H9 (cell line): ENCODE measurements at regions not wholly inside any gene's neighbourhood (a gene's known extent, or its start where the extent isn't known, plus 50 kb on each side); places are given as distances from the start of the nearest gene placed in this dataset.

Source experiments
- DNase-seq: peaks from one replicate; pipeline ENCODE4 v3.0.0-alpha.2; 2017
- H2AFZ ChIP-seq: one replicate; pipeline ENCODE4 v1.6.1; 2013; ENCODE audit warnings: mild to moderate bottlenecking, low read length, control low read depth, moderate library complexity
- H2AK5ac ChIP-seq: 2 replicates; pipeline ENCODE4 v1.6.1; 2013; ENCODE audit warnings: low read length, control low read depth, mixed read lengths; ENCODE audit not compliant: insufficient read length
- H2BK120ac ChIP-seq: one replicate; pipeline ENCODE4 v1.6.1; 2013; ENCODE audit warnings: low read depth, mild to moderate bottlenecking, low read length, control low read depth, inconsistent platforms; ENCODE audit not compliant: poor library complexity, severe bottlenecking
- H2BK12ac ChIP-seq: 2 replicates; pipeline ENCODE4 v1.6.1; 2013; ENCODE audit warnings: low read length, control low read depth, mixed read lengths, low read depth; ENCODE audit not compliant: insufficient read length
- H2BK15ac ChIP-seq: 2 replicates; pipeline ENCODE4 v1.6.1; 2013; ENCODE audit warnings: low read depth, low read length, control low read depth
- H2BK20ac ChIP-seq: one replicate; pipeline ENCODE4 v1.6.1; 2013; ENCODE audit warnings: low read depth, mild to moderate bottlenecking, low read length, control low read depth, inconsistent platforms; ENCODE audit not compliant: poor library complexity, severe bottlenecking
- H2BK5ac ChIP-seq: 2 replicates; pipeline ENCODE4 v1.6.1; 2013; ENCODE audit warnings: low read length, control low read depth, mixed read lengths; ENCODE audit not compliant: insufficient read length
- H3K14ac ChIP-seq: 2 replicates; pipeline ENCODE4 v1.6.1; 2013; ENCODE audit warnings: low read length, control low read depth; ENCODE audit not compliant: insufficient read depth
- H3K18ac ChIP-seq: 2 replicates; pipeline ENCODE4 v1.6.1; 2013; ENCODE audit warnings: low read depth, mild to moderate bottlenecking, mixed read lengths, low read length, control low read depth; ENCODE audit not compliant: insufficient read length
- H3K23ac ChIP-seq: 2 replicates; pipeline ENCODE4 v1.6.1; 2013; ENCODE audit warnings: low read length, control low read depth, mixed read lengths, low read depth; ENCODE audit not compliant: insufficient read length
- H3K23me2 ChIP-seq: 2 replicates; pipeline ENCODE4 v1.6.1; 2013; ENCODE audit warnings: low read depth, mild to moderate bottlenecking, mixed read lengths, low read length, control low read depth; ENCODE audit not compliant: insufficient read length, poor library complexity, severe bottlenecking
- H3K27ac ChIP-seq: 2 replicates; pipeline ENCODE4 v1.5.1; 2013; ENCODE audit warnings: low read length, control low read depth, mixed read lengths, low read depth; ENCODE audit not compliant: insufficient read length
- H3K27me3 ChIP-seq: 2 replicates; pipeline ENCODE4 v1.6.1; 2013; ENCODE audit warnings: low read length, control low read depth, inconsistent platforms; ENCODE audit not compliant: insufficient read depth
- H3K4ac ChIP-seq: 2 replicates; pipeline ENCODE4 v1.6.1; 2013; ENCODE audit warnings: low read depth, mild to moderate bottlenecking, control low read depth, inconsistent platforms, low read length, moderate library complexity
- H3K4me1 ChIP-seq: 2 replicates; pipeline ENCODE4 v1.6.1; 2013; ENCODE audit warnings: low read length, control low read depth, inconsistent platforms; ENCODE audit not compliant: insufficient read depth
- H3K4me2 ChIP-seq: 2 replicates; pipeline ENCODE4 v1.6.1; 2013; ENCODE audit warnings: low read length, control low read depth, mixed read lengths; ENCODE audit not compliant: insufficient read length, insufficient read depth
- H3K56ac ChIP-seq: 2 replicates; pipeline ENCODE4 v1.6.1; 2013; ENCODE audit warnings: low read depth, mild to moderate bottlenecking, mixed read lengths, low read length, control low read depth; ENCODE audit not compliant: insufficient read length
- H3K79me1 ChIP-seq: 2 replicates; pipeline ENCODE4 v1.6.1; 2013; ENCODE audit warnings: low read depth, mild to moderate bottlenecking, moderate library complexity, low read length, control low read depth, inconsistent platforms; ENCODE audit not compliant: insufficient read depth, poor library complexity, severe bottlenecking
- H3K79me2 ChIP-seq: 2 replicates; pipeline ENCODE4 v1.6.1; 2013; ENCODE audit warnings: low read length, control low read depth, inconsistent platforms; ENCODE audit not compliant: insufficient read depth
- H3K9ac ChIP-seq: 2 replicates; pipeline ENCODE4 v1.6.1; 2013; ENCODE audit warnings: low read length, control low read depth, mixed read lengths; ENCODE audit not compliant: insufficient read length; ENCODE audit errors: extremely low read depth
- H3K9me3 ChIP-seq: one replicate; pipeline ENCODE4 v1.6.1; 2013; ENCODE audit warnings: low read depth, low read length, inconsistent platforms; ENCODE audit not compliant: control insufficient read depth
- H3T11ph ChIP-seq: one replicate; pipeline ENCODE4 v1.6.1; 2013; ENCODE audit warnings: mild to moderate bottlenecking, low read length, control low read depth, inconsistent platforms
- H4K20me1 ChIP-seq: one replicate; pipeline ENCODE4 v1.6.1; 2013; ENCODE audit not compliant: control insufficient read depth, insufficient read length, insufficient read depth
- H4K5ac ChIP-seq: 2 replicates; pipeline ENCODE4 v1.6.1; 2013; ENCODE audit warnings: low read depth, mild to moderate bottlenecking, mixed read lengths, low read length, control low read depth; ENCODE audit not compliant: insufficient read length
- H4K8ac ChIP-seq: replicated peaks from 2 replicates; pipeline ENCODE4 v1.6.1; 2013; ENCODE audit warnings: low read length, control low read depth, mixed read lengths, low read depth; ENCODE audit not compliant: insufficient read length
- H4K91ac ChIP-seq: 2 replicates; pipeline ENCODE4 v1.6.1; 2013; ENCODE audit warnings: low read depth, mild to moderate bottlenecking, moderate library complexity, mixed read lengths, low read length, control low read depth; ENCODE audit not compliant: insufficient read length
- H3K27ac Mint-ChIP-seq, 3 experiments: 2 replicates in 2 of 3; 3 replicates in 1 of 3; pipeline ENCODE4 v1.8.0; 2020 to 2021; ENCODE audit warnings: mixed read lengths in 3 of 3, mild to moderate bottlenecking in 1 of 3, moderate library complexity in 1 of 3
- H3K27me3 Mint-ChIP-seq: 2 replicates; pipeline ENCODE4 v1.8.0; 2021; ENCODE audit warnings: low read depth, mild to moderate bottlenecking, moderate library complexity, mixed read lengths
- H3K36me3 Mint-ChIP-seq, 3 experiments: 2 replicates in 2 of 3; 3 replicates in 1 of 3; pipeline ENCODE4 v1.8.0; 2020 to 2021; ENCODE audit warnings: low read depth in 3 of 3, mixed read lengths in 3 of 3; ENCODE audit not compliant: insufficient read depth in 1 of 3
- H3K4me1 Mint-ChIP-seq, 2 experiments: 2 replicates each; pipeline ENCODE4 v1.8.0; 2020; ENCODE audit warnings: mixed read lengths in 2 of 2
- H3K4me3 Mint-ChIP-seq, 2 experiments: 2 replicates in 1 of 2; 3 replicates in 1 of 2; pipeline ENCODE4 v1.8.0; 2020 to 2021; ENCODE audit warnings: mild to moderate bottlenecking in 2 of 2, mixed read lengths in 2 of 2, moderate library complexity in 1 of 2
- H3K9me3 Mint-ChIP-seq, 2 experiments: 2 replicates in 1 of 2; 3 replicates in 1 of 2; pipeline ENCODE4 v1.8.0; 2020; ENCODE audit warnings: mild to moderate bottlenecking in 2 of 2, mixed read lengths in 2 of 2, moderate library complexity in 1 of 2
- WGBS: extraction: QIAGEN DNeasy Blood & Tissue Kit; methylation state at CpG from one replicate; pipeline ENCODE4 v1.1.7; 2013; ENCODE audit warnings: missing lambda C conversion rate, low lambda C conversion rate, mixed read lengths; ENCODE audit not compliant: insufficient read length; ENCODE audit errors: extremely low coverage; 5-methylcytosine and 5-hydroxymethylcytosine counted together
- TF ChIP-seq, protein P1 (sequence below): fragments of 200-600 bp; sonication (generic); conservative IDR thresholded peaks from 3 replicates; pipeline ENCODE4 v1.8.0; 2021; ENCODE audit warnings: antibody characterized with exemption, mild to moderate bottlenecking

DNA sequence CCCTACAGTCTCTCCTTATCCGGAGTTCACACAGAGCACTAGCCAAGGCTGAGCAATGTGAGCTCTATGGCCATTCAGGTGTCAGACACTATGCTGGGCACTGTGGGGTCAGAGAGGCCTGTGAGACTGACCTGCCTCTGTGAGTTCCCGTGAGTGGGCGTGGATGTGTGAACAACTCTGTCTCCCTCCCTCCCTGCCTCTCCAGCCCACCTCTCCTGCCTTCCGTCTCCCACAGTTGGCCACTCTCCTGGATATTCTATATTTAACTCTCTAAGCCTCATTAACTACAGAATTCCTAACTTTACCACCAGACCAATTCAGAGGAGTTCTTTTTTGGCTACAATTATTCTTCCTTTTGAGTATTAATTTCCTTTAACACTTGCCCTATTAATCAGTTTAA, 191.6 kb upstream of the NCAM1 start:
- no peaks in the 10 kb centered on the region; a peak in 1 of 5 replicates for H3K9me3 Mint-ChIP-seq
- H3K18ac ChIP-seq, result no peak overlapping the region
- no peak overlapping the region for H2BK120ac ChIP-seq
- H4K20me1 ChIP-seq, result no peaks in the 10 kb centered on the region
- DNase-seq, result no peak
- no peak overlapping the region for H4K8ac ChIP-seq
- H3K27ac Mint-ChIP-seq, result no peak overlapping the region
- no peaks in the 10 kb centered on the region; a peak in 2 of 7 replicates for H3K36me3 Mint-ChIP-seq
- TF ChIP-seq, protein P1, sequence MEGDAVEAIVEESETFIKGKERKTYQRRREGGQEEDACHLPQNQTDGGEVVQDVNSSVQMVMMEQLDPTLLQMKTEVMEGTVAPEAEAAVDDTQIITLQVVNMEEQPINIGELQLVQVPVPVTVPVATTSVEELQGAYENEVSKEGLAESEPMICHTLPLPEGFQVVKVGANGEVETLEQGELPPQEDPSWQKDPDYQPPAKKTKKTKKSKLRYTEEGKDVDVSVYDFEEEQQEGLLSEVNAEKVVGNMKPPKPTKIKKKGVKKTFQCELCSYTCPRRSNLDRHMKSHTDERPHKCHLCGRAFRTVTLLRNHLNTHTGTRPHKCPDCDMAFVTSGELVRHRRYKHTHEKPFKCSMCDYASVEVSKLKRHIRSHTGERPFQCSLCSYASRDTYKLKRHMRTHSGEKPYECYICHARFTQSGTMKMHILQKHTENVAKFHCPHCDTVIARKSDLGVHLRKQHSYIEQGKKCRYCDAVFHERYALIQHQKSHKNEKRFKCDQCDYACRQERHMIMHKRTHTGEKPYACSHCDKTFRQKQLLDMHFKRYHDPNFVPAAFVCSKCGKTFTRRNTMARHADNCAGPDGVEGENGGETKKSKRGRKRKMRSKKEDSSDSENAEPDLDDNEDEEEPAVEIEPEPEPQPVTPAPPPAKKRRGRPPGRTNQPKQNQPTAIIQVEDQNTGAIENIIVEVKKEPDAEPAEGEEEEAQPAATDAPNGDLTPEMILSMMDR, result no peak
- no peak overlapping the region for H4K5ac ChIP-seq
- H3K4me3 Mint-ChIP-seq, result no peak overlapping the region
- no peaks in the 10 kb centered on the region for H3K23me2 ChIP-seq
- H4K91ac ChIP-seq, result no peak overlapping the region
- H3K23ac ChIP-seq, result no peak overlapping the region
- no peak overlapping the region for H3K27ac ChIP-seq
- H2BK15ac ChIP-seq, result no peak overlapping the region
- H3K27me3 ChIP-seq, result no peaks in the 10 kb centered on the region
- H2AK5ac ChIP-seq, result no peak overlapping the region
- H3K4me1 Mint-ChIP-seq, result no peaks in the 10 kb centered on the region
- H3K4me1 ChIP-seq, result no peaks in the 10 kb centered on the region
- H3K14ac ChIP-seq, result no peak overlapping the region; the same call in 1 of the 2 replicates
- no peak overlapping the region for H2BK20ac ChIP-seq
- no peak overlapping the region for H3K56ac ChIP-seq
- H3K79me2 ChIP-seq, result no peaks in the 10 kb centered on the region
- H3K9ac ChIP-seq, result no peak overlapping the region
- H3K27me3 Mint-ChIP-seq, result peaks cover 7% of the 10 kb centered on the region
- no peak overlapping the region for H3K4me2 ChIP-seq
- H3K79me1 ChIP-seq, result no peaks in the 10 kb centered on the region
- H2BK12ac ChIP-seq, result no peak overlapping the region
- H3K9me3 ChIP-seq, result no peaks in the 10 kb centered on the region
- H3T11ph ChIP-seq, result no peak overlapping the region
- no peak overlapping the region for H2AFZ ChIP-seq
- H2BK5ac ChIP-seq, result no peak overlapping the region
- H3K4ac ChIP-seq, result no peak overlapping the region
- WGBS, result no CpG with 5 or more reads among the region's 4 CpGs
